ENCODE measurements at regions not wholly inside any gene's neighbourhood (a gene's known extent, or its start where the extent isn't known, plus 50 kb on each side); places are given as distances from the start of the nearest gene placed in this dataset.

- no peak for DNase-seq (ENCODE audit: low spot score)
These were observed 52.4 kb downstream of the ARL6IP4 start for GRCh38 chr12:123032736-123033391.

More at GRCh38 chr12:123032736-123033391, 52.4 kb downstream of the ARL6IP4 start:
- Histone ChIP-seq H3K14ac (ENCODE audit: low read length) (no peak overlapping the region), H3K4me2 (ENCODE audit: insufficient read depth, low read length, poor library complexity, severe bottlenecking) (no peak overlapping the region), H2BK120ac (ENCODE audit: low read depth, low read length) (no peak overlapping the region), H2AFZ (ENCODE audit: low read length) (no peak overlapping the region), H3K36me3 (replicated peaks in 1 of 2; ENCODE audit: control insufficient read depth in 2 of 2, insufficient read depth in 2 of 2, low read length in 2 of 2) (no peaks in the 10 kb centered on the region), H3K4me1 (ENCODE audit: control insufficient read depth in 2 of 2, insufficient read depth in 1 of 2, low read depth in 1 of 2, low read length in 2 of 2) (no peaks in the 10 kb centered on the region), H3K9me3 (replicated peaks in 1 of 2; ENCODE audit: control insufficient read depth in 2 of 2, insufficient read depth in 1 of 2, low read depth in 1 of 2, low read length in 2 of 2) (no peaks in the 10 kb centered on the region), H2BK12ac (ENCODE audit: low read length) (no peak overlapping the region), H3K4me3 (ENCODE audit: low read length in 2 of 2) (no peak overlapping the region), H2AK5ac (ENCODE audit: low read depth, low read length) (no peak overlapping the region), H4K8ac (ENCODE audit: low read depth, low read length) (no peak overlapping the region), H3K27me3 (ENCODE audit: control insufficient read depth in 3 of 3, insufficient read depth in 3 of 3, low read depth in 1 of 3, low read length in 3 of 3) (no peaks in the 10 kb centered on the region), H3K18ac (ENCODE audit: low read length) (no peak overlapping the region), H2BK5ac (ENCODE audit: low read length) (no peak overlapping the region), H3K23ac (ENCODE audit: low read depth, low read length, poor library complexity) (no peak overlapping the region), H4K91ac (ENCODE audit: low read depth, low read length, poor library complexity) (no peak overlapping the region), H3K9ac (ENCODE audit: low read depth, low read length, poor library complexity) (no peak overlapping the region), H3K27ac (replicated peaks; ENCODE audit: low read length) (no peak overlapping the region), H3K4ac (ENCODE audit: low read length) (no peak overlapping the region), H3K79me1 (ENCODE audit: low read depth, low read length) (no peaks in the 10 kb centered on the region), H2BK15ac (ENCODE audit: low read length) (no peak overlapping the region)
- WGBS, 2 donors (ENCODE audit: extremely low coverage in 2 of 2, insufficient read length in 2 of 2, insufficient replicate concordance in 1 of 2), result no CpG with 5 or more reads among the region's 8 CpGs

Measured in neuronal stem cell (in vitro differentiated cells).